ENCODE measurements at regions not wholly inside any gene's neighbourhood (a gene's known extent, or its start where the extent isn't known, plus 50 kb on each side); places are given as distances from the start of the nearest gene placed in this dataset.

DNA sequence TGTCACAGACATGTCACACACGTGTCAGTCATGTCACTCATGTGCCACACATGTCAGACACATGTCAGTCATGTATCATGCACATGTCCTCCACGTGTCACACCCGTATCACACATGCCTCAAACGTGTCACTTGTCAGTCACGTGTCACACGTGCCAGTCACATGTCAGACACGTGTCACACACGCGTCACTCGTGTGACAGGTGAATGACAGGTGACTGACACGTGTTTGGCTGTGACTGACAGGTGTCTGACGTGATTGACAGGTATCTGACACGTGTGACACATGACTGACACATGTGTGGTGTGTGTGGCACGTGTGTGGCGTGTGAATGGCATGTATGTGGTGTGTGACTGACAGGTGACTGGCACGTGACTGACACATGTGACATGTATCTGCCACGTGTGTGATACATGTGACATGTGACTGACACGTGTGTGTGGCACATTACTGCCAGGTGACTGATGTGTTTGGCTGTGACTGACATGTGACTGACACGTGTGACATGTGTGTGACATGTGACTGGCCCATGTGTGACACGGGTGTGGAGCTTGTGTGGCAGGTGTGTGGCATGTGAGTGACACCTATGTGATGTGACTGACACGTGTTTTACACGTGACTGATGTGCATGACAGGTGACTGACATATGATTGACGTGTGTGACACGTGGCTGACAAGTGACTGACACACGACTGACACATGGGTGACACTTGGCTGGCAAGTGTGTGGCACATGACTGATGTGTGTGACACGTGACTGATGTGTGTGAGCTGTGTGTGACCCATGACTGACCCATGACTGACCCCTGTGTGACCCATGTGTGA, 90.7 kb upstream of the GPC3 start:
- TF ChIP-seq RAD21 (IDR thresholded peaks at IDR 0.05; ENCODE audit: low read depth) (no peak), NFIC (IDR thresholded peaks at IDR 0.05) (no peak), EP300 (IDR thresholded peaks at IDR 0.05; ENCODE audit: borderline replicate concordance) (no peak), TCF12 (IDR thresholded peaks at IDR 0.05; ENCODE audit: low read depth) (no peak), CREB1 (IDR thresholded peaks at IDR 0.05; ENCODE audit: low read depth) (no peak)
